RWPE1 (cell line): ENCODE measurements at regions not wholly inside any gene's neighbourhood (a gene's known extent, or its start where the extent isn't known, plus 50 kb on each side); places are given as distances from the start of the nearest gene placed in this dataset.
"Not testable (repeated sequence)": the region's sequence is repeated elsewhere in the genome, so short reads cannot be mapped to it uniquely, and the experiment has no call there.

Experiments
- CTCF ChIA-PET: fragments of 350-600 bp; sonication (Branson Sonifier 250); formaldehyde crosslinking; extraction: SDS; loops from one replicate; lab custom pipeline; 2021; lab: Yijun Ruan, JAX
- POLR2A ChIA-PET: fragments of 400-600 bp; formaldehyde crosslinking; extraction: SDS; loops from one replicate; lab custom pipeline; 2020; ENCODE audit warnings: antibody characterized with exemption; ENCODE audit not compliant: low non-redundant PET; lab: Yijun Ruan, JAX
- DNase-seq: peaks from one replicate; pipeline ENCODE4 v3.0.0; 2012; ENCODE audit warnings: low spot score
- H3K27ac ChIP-seq: fragments of 450-650 bp; 2 replicates; pipeline ENCODE4 v1.5.1; 2017
- CTCF ChIP-seq: fragments of 450-650 bp; conservative IDR thresholded peaks from 2 replicates; pipeline ENCODE4 v1.5.1; 2017; ENCODE audit warnings: low read depth, mild to moderate bottlenecking

GRCh38 chr10:128191847-128192246 lies 65.6 kb upstream of the MKI67 start:
- no peak for TF ChIP-seq CTCF
- POLR2A ChIA-PET: no interaction called here
- DNase-seq: no peak

DNA sequence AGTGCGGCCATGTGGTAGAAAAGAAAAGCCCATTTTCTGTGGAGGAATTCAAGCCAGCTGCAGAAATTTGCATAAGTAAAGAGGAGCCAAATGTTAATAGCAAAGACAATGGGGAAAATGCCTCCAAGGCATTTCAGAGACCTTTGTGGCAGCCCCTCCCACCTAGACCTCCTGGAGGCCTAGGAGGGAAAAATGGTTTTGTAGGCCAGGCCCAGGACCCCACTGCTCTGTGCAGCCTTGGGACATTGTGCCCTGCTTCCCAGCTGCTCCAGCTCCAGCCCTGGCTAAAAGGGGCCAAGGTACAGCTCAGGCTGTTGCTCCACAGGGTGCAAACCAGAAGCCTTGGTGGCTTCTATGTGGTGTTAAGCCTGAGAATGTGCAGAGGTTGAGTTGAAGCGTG lies 75.6 kb upstream of the MKI67 start:
- DNase-seq, POLR2A ChIA-PET, H3K27ac ChIP-seq: not testable (repeated sequence)
- CTCF ChIA-PET: interaction anchor here (3.4 kb wide), 1 partner anchor 9 kb away, joined by 17 read pairs; no protein-coding TSS in a partner anchor

More at GRCh38 chr10:128191847-128192246, 65.6 kb upstream of the MKI67 start:
- H3K27ac ChIP-seq: no peak overlapping the region
- CTCF ChIA-PET: interaction anchor here (0.6 to 1.0 kb wide), 2 partner anchors 20 to 731 kb away, joined by 3 to 6 read pairs; no protein-coding TSS in a partner anchor

GRCh38 chr10:128203028-128203427 lies 76.8 kb upstream of the MKI67 start:
- no peak overlapping the region for H3K27ac ChIP-seq
- TF ChIP-seq CTCF: no peak
- CTCF ChIA-PET: interaction anchor here (3.4 kb wide), 1 partner anchor 8 kb away, joined by 17 read pairs; no protein-coding TSS in a partner anchor
- no peak for DNase-seq
- POLR2A ChIA-PET: no interaction called here

DNA sequence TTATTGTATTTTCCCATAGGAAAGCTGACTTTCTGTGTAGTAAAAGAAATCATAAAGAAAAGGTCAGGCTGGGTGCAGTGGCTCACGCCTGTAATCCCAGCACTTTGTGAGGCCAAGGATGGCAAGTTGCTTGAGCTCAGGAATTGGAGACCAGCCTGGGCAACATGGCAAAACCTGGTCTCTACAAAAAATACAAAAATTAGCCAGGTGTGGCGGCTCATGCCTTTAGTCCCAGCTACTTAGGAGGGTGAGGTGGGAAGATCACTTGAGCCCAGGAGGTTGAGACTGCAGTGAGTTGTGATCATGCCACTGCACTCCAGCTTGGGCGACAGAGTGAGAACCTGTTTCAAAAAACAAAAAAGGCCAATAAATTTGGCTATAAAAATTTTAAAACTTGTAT lies 79.4 kb upstream of the MKI67 start:
- POLR2A ChIA-PET, DNase-seq, H3K27ac ChIP-seq: not testable (repeated sequence)
- CTCF ChIA-PET: interaction anchor here (0.6 kb wide), 1 partner anchor 1546 kb away, joined by 3 read pairs; no protein-coding TSS in a partner anchor

- ChIA-PET CTCF (no interaction called here), POLR2A (no interaction called here)
- no peak for DNase-seq
- no peak for TF ChIP-seq CTCF
- no peak overlapping the region for H3K27ac ChIP-seq
These were observed 80.5 kb upstream of the MKI67 start for GRCh38 chr10:128206676-128207075.

GRCh38 chr10:128209862-128210214 lies 83.6 kb upstream of the MKI67 start:
- ChIA-PET CTCF (interaction anchor here (0.6 to 2.9 kb wide), 2 partner anchors 8 to 783 kb away, joined by 6 to 17 read pairs; no protein-coding TSS in a partner anchor), POLR2A (interaction anchor here (0.5 kb wide), 1 partner anchor 12 kb away, joined by 5 read pairs; no protein-coding TSS in a partner anchor)
- no peak for TF ChIP-seq CTCF
- DNase-seq: no peak
- H3K27ac ChIP-seq: no peak overlapping the region

DNA sequence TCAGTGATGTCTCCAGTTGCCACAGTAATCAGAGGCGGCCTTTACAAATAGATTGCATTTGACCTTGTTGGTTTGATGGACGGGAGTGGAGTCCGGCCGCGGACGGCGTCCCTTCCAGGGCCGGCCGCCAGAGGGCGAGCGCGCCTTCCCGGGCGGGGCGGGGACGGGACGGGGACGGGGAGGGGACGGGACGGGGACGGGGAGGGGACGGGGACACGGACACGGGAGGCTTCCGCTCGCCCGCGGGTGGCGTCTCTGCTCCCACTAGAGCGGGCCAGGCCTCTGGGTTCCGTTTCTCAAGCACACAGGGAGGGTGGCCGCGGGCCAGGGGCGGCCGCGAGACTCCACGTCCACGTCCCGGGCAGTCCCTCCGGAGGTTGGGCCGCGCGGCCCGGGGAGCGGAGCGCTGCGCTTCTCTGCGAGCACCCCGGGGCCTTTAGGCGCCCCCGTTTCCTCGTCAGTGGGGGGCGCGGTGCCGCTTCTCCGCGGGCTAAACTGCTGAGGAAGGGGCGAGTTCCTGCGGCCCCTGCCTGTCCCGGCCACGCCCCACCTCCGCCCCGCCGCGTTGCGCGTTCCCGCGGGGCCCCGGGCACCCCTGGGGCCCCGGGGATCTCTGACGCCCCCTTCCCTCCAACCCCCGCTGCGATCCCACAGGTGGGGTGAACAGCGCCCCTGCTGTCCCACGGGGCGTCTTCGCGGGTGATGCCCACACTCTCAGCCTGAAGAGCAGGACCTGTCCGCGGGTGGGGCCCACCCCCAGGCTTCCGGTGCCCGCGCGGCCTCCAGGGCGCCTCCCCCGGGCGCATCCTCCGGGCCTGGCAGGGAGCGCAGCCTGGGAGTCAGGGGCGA lies 84.2 kb upstream of the MKI67 start:
- ChIA-PET CTCF (interaction anchor here (0.6 to 2.9 kb wide), 3 partner anchors 9 to 782 kb away, joined by 4 to 17 read pairs (median 6); no protein-coding TSS in a partner anchor), POLR2A (interaction anchor here (0.5 kb wide), 1 partner anchor 12 kb away, joined by 5 read pairs; no protein-coding TSS in a partner anchor)
- H3K27ac ChIP-seq: no peak overlapping the region
- DNase-seq: peak; percentile 77
- peak; percentile 92 for TF ChIP-seq CTCF
